GM19372 (cell line): ENCODE measurements at regions not wholly inside any gene's neighbourhood (a gene's known extent, or its start where the extent isn't known, plus 50 kb on each side); places are given as distances from the start of the nearest gene placed in this dataset.
"Not testable (repeated sequence)": the region's sequence is repeated elsewhere in the genome, so short reads cannot be mapped to it uniquely, and the experiment has no call there.

ENCODE experiments used
- ATAC-seq: cut with Tn5 transposase; IDR thresholded peaks from one replicate; pipeline ENCODE4 v1.9.1; 2021; ENCODE audit warnings: mild to moderate bottlenecking, low read depth, moderate library complexity; ENCODE audit not compliant: unreplicated experiment

GRCh38 chr9:97105220-97105619, 66.3 kb upstream of the CTSV start:
- ATAC-seq, result not testable (repeated sequence)

- not testable (repeated sequence) for ATAC-seq
These were observed 64.9 kb upstream of the CTSV start for GRCh38 chr9:97103613-97104383.

- ATAC-seq, result not testable (repeated sequence)
These were observed 60.6 kb upstream of the CTSV start for GRCh38 chr9:97099540-97099939.

- no peak for ATAC-seq
These were observed 57.9 kb upstream of the CTSV start for GRCh38 chr9:97096793-97097192.

GRCh38 chr9:97089361-97089760, 50.4 kb upstream of the CTSV start:
- ATAC-seq, result not testable (repeated sequence)
